ENCODE measurements at regions not wholly inside any gene's neighbourhood (a gene's known extent, or its start where the extent isn't known, plus 50 kb on each side); places are given as distances from the start of the nearest gene placed in this dataset.

DNA sequence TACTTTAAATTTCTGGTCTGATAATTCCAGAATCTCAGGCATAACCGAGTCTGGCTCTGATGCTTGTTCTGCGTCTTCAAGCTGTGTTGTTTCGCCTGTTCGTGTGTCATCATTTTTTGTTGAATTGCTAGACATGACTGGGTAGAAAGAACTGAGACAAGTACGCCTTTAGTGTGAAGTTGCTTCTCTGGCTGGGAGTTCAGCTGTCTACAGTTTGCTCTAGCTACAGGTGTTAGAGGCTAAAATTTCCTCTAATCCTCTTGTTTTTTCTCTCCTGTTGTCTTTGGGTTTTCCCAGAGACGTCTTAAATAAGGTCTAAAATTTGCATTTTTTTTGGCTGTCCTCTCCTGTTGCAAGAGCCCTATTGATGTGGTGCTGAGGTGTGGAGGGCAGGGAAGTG lies 100.3 kb downstream of the FAM50B start:
- TF ChIP-seq, protein P1, sequence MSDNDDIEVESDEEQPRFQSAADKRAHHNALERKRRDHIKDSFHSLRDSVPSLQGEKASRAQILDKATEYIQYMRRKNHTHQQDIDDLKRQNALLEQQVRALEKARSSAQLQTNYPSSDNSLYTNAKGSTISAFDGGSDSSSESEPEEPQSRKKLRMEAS (IDR thresholded peaks at IDR 0.05; ENCODE audit: low read depth, low read length) = no peak
- TF ChIP-seq POLR2A (IDR thresholded peaks at IDR 0.05; ENCODE audit: extremely low read depth, insufficient read length) = no peak
- TF ChIP-seq, protein P2, sequence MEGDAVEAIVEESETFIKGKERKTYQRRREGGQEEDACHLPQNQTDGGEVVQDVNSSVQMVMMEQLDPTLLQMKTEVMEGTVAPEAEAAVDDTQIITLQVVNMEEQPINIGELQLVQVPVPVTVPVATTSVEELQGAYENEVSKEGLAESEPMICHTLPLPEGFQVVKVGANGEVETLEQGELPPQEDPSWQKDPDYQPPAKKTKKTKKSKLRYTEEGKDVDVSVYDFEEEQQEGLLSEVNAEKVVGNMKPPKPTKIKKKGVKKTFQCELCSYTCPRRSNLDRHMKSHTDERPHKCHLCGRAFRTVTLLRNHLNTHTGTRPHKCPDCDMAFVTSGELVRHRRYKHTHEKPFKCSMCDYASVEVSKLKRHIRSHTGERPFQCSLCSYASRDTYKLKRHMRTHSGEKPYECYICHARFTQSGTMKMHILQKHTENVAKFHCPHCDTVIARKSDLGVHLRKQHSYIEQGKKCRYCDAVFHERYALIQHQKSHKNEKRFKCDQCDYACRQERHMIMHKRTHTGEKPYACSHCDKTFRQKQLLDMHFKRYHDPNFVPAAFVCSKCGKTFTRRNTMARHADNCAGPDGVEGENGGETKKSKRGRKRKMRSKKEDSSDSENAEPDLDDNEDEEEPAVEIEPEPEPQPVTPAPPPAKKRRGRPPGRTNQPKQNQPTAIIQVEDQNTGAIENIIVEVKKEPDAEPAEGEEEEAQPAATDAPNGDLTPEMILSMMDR (IDR thresholded peaks at IDR 0.05; ENCODE audit: low read depth, low read length) = no peak
- TF ChIP-seq MYC (IDR thresholded peaks at IDR 0.05; ENCODE audit: low read depth, low read length) = no peak
- H3K4me3 ChIP-seq (ENCODE audit: low read depth, low read length) = no peak overlapping the region
- DNase-seq (ENCODE audit: low read depth) = no peak

DNA sequence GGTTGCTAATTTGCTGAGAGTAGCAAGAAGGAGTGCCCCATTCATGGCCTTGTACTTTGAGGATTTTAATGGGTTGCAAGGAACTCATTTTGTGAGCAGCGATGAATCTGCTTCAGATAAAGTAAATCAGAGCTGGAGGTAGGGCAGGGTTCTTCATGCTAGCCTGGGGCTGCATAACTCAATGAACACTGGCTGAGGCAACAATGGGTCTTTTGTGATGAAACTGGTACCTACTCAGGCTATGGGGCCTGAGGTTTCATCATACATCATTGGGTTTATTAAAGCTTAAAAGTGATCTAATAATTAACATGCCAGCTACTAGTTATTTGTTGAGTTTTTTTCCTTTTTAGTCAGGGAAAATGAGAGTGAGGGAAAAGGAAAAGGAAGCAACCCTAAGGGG lies 106.9 kb downstream of the FAM50B start:
- H3K4me3 ChIP-seq (ENCODE audit: low read depth, low read length) = no peak overlapping the region
- DNase-seq (ENCODE audit: low read depth) = no peak
- TF ChIP-seq POLR2A (IDR thresholded peaks at IDR 0.05; ENCODE audit: extremely low read depth, insufficient read length) = no peak
- TF ChIP-seq, protein P1 (IDR thresholded peaks at IDR 0.05; ENCODE audit: low read depth, low read length) = no peak
- TF ChIP-seq, protein P2 (IDR thresholded peaks at IDR 0.05; ENCODE audit: low read depth, low read length) = no peak
- TF ChIP-seq MYC (IDR thresholded peaks at IDR 0.05; ENCODE audit: low read depth, low read length) = no peak

DNA sequence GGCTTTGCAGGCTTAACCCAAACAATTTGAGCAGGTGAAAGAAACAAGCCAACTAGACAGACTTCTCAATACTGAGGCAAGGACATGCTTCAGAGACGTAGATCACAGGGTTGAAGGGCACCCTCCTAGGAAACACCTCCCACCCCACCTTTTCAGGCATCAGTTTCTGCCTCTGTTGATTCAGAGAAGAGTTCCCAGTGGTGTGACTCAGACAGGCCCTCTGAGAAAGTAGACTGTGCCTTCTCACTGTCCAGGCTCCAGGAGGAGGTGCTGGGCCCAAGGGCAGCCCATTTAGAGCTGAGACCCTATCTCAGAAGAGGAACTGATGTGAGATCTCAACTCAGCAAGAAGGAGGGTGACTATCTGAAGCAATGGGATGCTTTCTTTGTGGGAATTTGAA lies 108.1 kb downstream of the FAM50B start:
- TF ChIP-seq, protein P2 (IDR thresholded peaks at IDR 0.05; ENCODE audit: low read depth, low read length) = no peak
- TF ChIP-seq MYC (IDR thresholded peaks at IDR 0.05; ENCODE audit: low read depth, low read length) (no peak), POLR2A (IDR thresholded peaks at IDR 0.05; ENCODE audit: extremely low read depth, insufficient read length) (no peak)
- TF ChIP-seq, protein P1 (IDR thresholded peaks at IDR 0.05; ENCODE audit: low read depth, low read length) = no peak
- H3K4me3 ChIP-seq (ENCODE audit: low read depth, low read length) = no peak overlapping the region
- DNase-seq (ENCODE audit: low read depth) = no peak

DNA sequence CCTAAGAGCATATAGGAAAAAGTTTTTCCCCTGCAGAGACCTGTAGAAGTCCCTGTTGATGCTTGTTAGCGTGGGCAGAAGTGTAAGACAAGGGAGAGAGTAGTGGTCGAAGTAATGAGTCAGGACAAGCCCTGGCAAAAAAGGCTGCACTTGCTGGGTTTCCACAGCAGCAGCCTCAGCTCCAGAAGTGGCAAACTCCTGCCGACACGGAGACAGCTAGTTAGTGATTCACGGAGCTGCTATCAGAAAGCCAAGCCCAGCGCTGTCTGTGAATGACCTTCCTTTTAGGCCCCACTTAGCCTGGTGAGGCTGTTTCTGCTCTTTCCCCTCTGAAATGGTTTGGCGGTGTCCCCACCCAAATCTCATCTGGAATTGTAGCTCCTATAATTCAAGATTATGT lies 109.1 kb downstream of the FAM50B start:
- DNase-seq (ENCODE audit: low read depth) = no peak
- TF ChIP-seq MYC (IDR thresholded peaks at IDR 0.05; ENCODE audit: low read depth, low read length) (no peak), POLR2A (IDR thresholded peaks at IDR 0.05; ENCODE audit: extremely low read depth, insufficient read length) (no peak)
- TF ChIP-seq, protein P2 (IDR thresholded peaks at IDR 0.05; ENCODE audit: low read depth, low read length) = no peak
- TF ChIP-seq, protein P1 (IDR thresholded peaks at IDR 0.05; ENCODE audit: low read depth, low read length) = no peak
- H3K4me3 ChIP-seq (ENCODE audit: low read depth, low read length) = no peak overlapping the region

DNA sequence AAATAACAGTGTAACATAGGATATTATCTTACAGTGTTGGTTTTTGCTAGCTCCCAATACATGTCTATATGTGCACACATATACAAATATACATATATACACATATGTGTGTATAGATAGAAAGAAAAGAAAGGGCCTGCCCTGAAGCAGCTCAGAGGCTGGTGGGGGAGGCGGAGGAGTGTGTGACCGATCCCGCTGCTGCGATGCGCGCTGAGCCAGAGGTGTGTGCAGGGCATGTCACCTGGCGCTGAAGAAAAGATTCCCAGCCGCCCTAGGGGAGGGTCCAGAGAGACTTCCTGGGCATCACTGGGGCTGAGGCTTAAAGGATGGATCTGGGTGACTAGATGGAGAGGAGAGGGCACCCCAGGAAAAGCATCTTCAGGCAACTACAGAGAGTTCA lies 110.2 kb downstream of the FAM50B start:
- no peak overlapping the region for H3K4me3 ChIP-seq (ENCODE audit: low read depth, low read length)
- TF ChIP-seq, protein P1 (IDR thresholded peaks at IDR 0.05; ENCODE audit: low read depth, low read length) = no peak
- TF ChIP-seq MYC (IDR thresholded peaks at IDR 0.05; ENCODE audit: low read depth, low read length) = no peak
- TF ChIP-seq, protein P2 (IDR thresholded peaks at IDR 0.05; ENCODE audit: low read depth, low read length) = no peak
- TF ChIP-seq POLR2A (IDR thresholded peaks at IDR 0.05; ENCODE audit: extremely low read depth, insufficient read length) = no peak
- no peak for DNase-seq (ENCODE audit: low read depth)
